ENCODE measurements at regions not wholly inside any gene's neighbourhood (a gene's known extent, or its start where the extent isn't known, plus 50 kb on each side); places are given as distances from the start of the nearest gene placed in this dataset.

DNA sequence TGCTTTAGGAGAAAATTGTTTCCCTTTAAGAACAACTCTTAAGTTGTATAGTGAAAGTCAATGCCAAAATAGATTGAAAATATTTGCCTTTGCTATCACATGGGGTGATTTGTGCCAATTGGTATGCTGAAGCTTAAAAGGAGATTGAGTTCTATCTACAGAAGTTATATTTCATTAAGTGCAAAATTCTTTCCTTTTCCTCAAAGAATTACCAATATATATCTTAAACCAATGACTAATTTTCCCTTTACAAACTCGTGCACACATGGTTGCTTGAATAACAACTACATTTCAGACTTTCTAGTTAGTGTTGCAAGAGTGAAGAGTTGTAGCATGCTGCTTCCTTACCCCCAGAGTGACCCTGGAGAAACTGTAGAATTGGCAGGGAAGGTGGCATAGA lies 990.0 kb upstream of the PABPC4L start:
- TF ChIP-seq TCF12 (IDR thresholded peaks at IDR 0.05; ENCODE audit: low read depth) = no peak
- TF ChIP-seq TAF1 (IDR thresholded peaks at IDR 0.05; ENCODE audit: low read depth) = no peak
- no peak for TF ChIP-seq CREB1 (IDR thresholded peaks at IDR 0.05; ENCODE audit: low read depth)
- no peak for TF ChIP-seq RAD21 (IDR thresholded peaks at IDR 0.05; ENCODE audit: low read depth)
- TF ChIP-seq ZBTB7A (IDR thresholded peaks at IDR 0.05; ENCODE audit: low read depth) = no peak
- no peak for TF ChIP-seq FOXM1 (IDR thresholded peaks at IDR 0.05; ENCODE audit: borderline replicate concordance, low read depth)
- no peak for TF ChIP-seq EP300 (IDR thresholded peaks at IDR 0.05; ENCODE audit: borderline replicate concordance)
- no peak for TF ChIP-seq YY1 (IDR thresholded peaks at IDR 0.05; ENCODE audit: low read depth)
- no peak for TF ChIP-seq NFIC (IDR thresholded peaks at IDR 0.05)
- TF ChIP-seq EGR1 (IDR thresholded peaks at IDR 0.05) = no peak
- TF ChIP-seq REST (IDR thresholded peaks at IDR 0.05; ENCODE audit: low read depth) = no peak
- no peak for TF ChIP-seq USF1 (IDR thresholded peaks at IDR 0.05)
- no peak for TF ChIP-seq TEAD4 (IDR thresholded peaks at IDR 0.05)
- TF ChIP-seq CEBPB (IDR thresholded peaks at IDR 0.05) = no peak
- TF ChIP-seq, protein P1, sequence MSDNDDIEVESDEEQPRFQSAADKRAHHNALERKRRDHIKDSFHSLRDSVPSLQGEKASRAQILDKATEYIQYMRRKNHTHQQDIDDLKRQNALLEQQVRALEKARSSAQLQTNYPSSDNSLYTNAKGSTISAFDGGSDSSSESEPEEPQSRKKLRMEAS (IDR thresholded peaks at IDR 0.05) = no peak

- TF ChIP-seq YY1 (IDR thresholded peaks at IDR 0.05; ENCODE audit: low read depth) = no peak
- TF ChIP-seq RAD21 (IDR thresholded peaks at IDR 0.05; ENCODE audit: low read depth) = no peak
- TF ChIP-seq ZBTB7A (IDR thresholded peaks at IDR 0.05; ENCODE audit: low read depth) = no peak
- no peak for TF ChIP-seq CREB1 (IDR thresholded peaks at IDR 0.05; ENCODE audit: low read depth)
- TF ChIP-seq EP300 (IDR thresholded peaks at IDR 0.05; ENCODE audit: borderline replicate concordance) = no peak
- no peak for TF ChIP-seq REST (IDR thresholded peaks at IDR 0.05; ENCODE audit: low read depth)
- no peak for TF ChIP-seq FOXM1 (IDR thresholded peaks at IDR 0.05; ENCODE audit: borderline replicate concordance, low read depth)
- no peak for TF ChIP-seq CEBPB (IDR thresholded peaks at IDR 0.05)
- TF ChIP-seq, protein P1 (IDR thresholded peaks at IDR 0.05) = no peak
- no peak for TF ChIP-seq TCF12 (IDR thresholded peaks at IDR 0.05; ENCODE audit: low read depth)
- TF ChIP-seq TEAD4 (IDR thresholded peaks at IDR 0.05) = no peak
- TF ChIP-seq USF1 (IDR thresholded peaks at IDR 0.05) = no peak
- TF ChIP-seq TAF1 (IDR thresholded peaks at IDR 0.05; ENCODE audit: low read depth) = no peak
- TF ChIP-seq EGR1 (IDR thresholded peaks at IDR 0.05) = no peak
- TF ChIP-seq NFIC (IDR thresholded peaks at IDR 0.05) = no peak
Observed at GRCh38 chr4:135186002-135186401, 984.4 kb upstream of the PABPC4L start.

DNA sequence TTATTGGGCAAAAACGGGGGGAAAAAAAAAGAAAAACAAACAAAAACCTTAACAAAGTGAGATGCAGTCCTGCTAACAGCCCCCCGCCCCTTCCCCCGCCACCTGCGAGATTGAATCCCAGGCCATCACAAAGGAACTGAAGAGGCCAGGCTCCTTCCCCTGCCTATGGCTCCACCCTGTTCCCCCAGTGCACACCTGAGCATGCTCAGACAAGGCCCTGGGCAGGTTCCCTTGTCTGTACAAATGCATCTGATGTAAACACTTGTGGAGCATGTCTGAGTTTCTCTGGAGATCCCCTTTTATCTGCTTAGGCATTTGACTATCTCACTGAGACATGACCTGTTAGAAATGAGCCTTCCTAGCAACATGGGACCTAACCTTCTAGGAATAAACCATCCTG lies 983.7 kb upstream of the PABPC4L start:
- no peak for TF ChIP-seq USF1 (IDR thresholded peaks at IDR 0.05)
- TF ChIP-seq, protein P1 (IDR thresholded peaks at IDR 0.05) = no peak
- TF ChIP-seq RAD21 (IDR thresholded peaks at IDR 0.05; ENCODE audit: low read depth) = no peak
- no peak for TF ChIP-seq YY1 (IDR thresholded peaks at IDR 0.05; ENCODE audit: low read depth)
- TF ChIP-seq ZBTB7A (IDR thresholded peaks at IDR 0.05; ENCODE audit: low read depth) = no peak
- no peak for TF ChIP-seq TAF1 (IDR thresholded peaks at IDR 0.05; ENCODE audit: low read depth)

GRCh38 chr4:135184715-135185114 lies 983.1 kb upstream of the PABPC4L start:
- TF ChIP-seq EP300 (IDR thresholded peaks at IDR 0.05; ENCODE audit: borderline replicate concordance) (no peak), USF1 (IDR thresholded peaks at IDR 0.05) (no peak), CEBPB (IDR thresholded peaks at IDR 0.05) (no peak), NFIC (IDR thresholded peaks at IDR 0.05) (no peak), YY1 (IDR thresholded peaks at IDR 0.05; ENCODE audit: low read depth) (no peak), RAD21 (IDR thresholded peaks at IDR 0.05; ENCODE audit: low read depth) (no peak), REST (IDR thresholded peaks at IDR 0.05; ENCODE audit: low read depth) (no peak), CREB1 (IDR thresholded peaks at IDR 0.05; ENCODE audit: low read depth) (no peak), TEAD4 (IDR thresholded peaks at IDR 0.05) (no peak), TAF1 (IDR thresholded peaks at IDR 0.05; ENCODE audit: low read depth) (no peak), ZBTB7A (IDR thresholded peaks at IDR 0.05; ENCODE audit: low read depth) (no peak), TCF12 (IDR thresholded peaks at IDR 0.05; ENCODE audit: low read depth) (no peak), FOXM1 (IDR thresholded peaks at IDR 0.05; ENCODE audit: borderline replicate concordance, low read depth) (no peak), EGR1 (IDR thresholded peaks at IDR 0.05) (no peak)
- TF ChIP-seq, protein P1 (IDR thresholded peaks at IDR 0.05) = no peak
